HEK293T (cell line): ENCODE measurements at regions not wholly inside any gene's neighbourhood (a gene's known extent, or its start where the extent isn't known, plus 50 kb on each side); places are given as distances from the start of the nearest gene placed in this dataset.

Experiments used
- ARNT ChIP-seq: fragments of 450-650 bp; IDR thresholded peaks from 2 replicates; pipeline ENCODE4 v1.6.1; 2017; ENCODE audit warnings: mild to moderate bottlenecking
- BHLHE40 ChIP-seq: fragments of 450-650 bp; IDR thresholded peaks from 2 replicates; pipeline ENCODE4 v1.6.1; 2016; ENCODE audit warnings: mild to moderate bottlenecking, moderate library complexity, borderline replicate concordance
- ELF4 ChIP-seq: fragments of 450-650 bp; IDR thresholded peaks from 2 replicates; pipeline ENCODE4 v1.6.1; 2017; ENCODE audit warnings: antibody characterized with exemption
- FOXA1 ChIP-seq: fragments of 450-650 bp; IDR thresholded peaks from 2 replicates; pipeline ENCODE4 v1.6.1; 2016; ENCODE audit warnings: mild to moderate bottlenecking
- FOXK2 ChIP-seq: fragments of 450-650 bp; IDR thresholded peaks from 2 replicates; pipeline ENCODE4 v1.6.1; 2016; ENCODE audit warnings: mild to moderate bottlenecking
- FOXM1 ChIP-seq: fragments of 450-650 bp; IDR thresholded peaks from 2 replicates; pipeline ENCODE4 v1.6.1; 2017; ENCODE audit warnings: mild to moderate bottlenecking, borderline replicate concordance
- HDGF ChIP-seq: fragments of 450-650 bp; IDR thresholded peaks from 2 replicates; pipeline ENCODE4 v1.6.1; 2017; ENCODE audit warnings: antibody characterized with exemption, borderline replicate concordance
- LEF1 ChIP-seq: fragments of 450-650 bp; IDR thresholded peaks from 2 replicates; pipeline ENCODE4 v1.6.1; 2017; ENCODE audit warnings: mild to moderate bottlenecking, borderline replicate concordance
- NFRKB ChIP-seq: fragments of 450-650 bp; IDR thresholded peaks from 2 replicates; pipeline ENCODE4 v1.6.1; 2016; ENCODE audit warnings: mild to moderate bottlenecking, moderate library complexity
- SP1 ChIP-seq: fragments of 450-650 bp; IDR thresholded peaks from 2 replicates; pipeline ENCODE4 v1.6.1; 2017
- SUZ12 ChIP-seq: fragments of 450-650 bp; IDR thresholded peaks from 2 replicates; pipeline ENCODE4 v1.6.1; 2016; ENCODE audit warnings: mild to moderate bottlenecking
- TARDBP ChIP-seq: fragments of 450-650 bp; IDR thresholded peaks from 2 replicates; pipeline ENCODE4 v1.6.1; 2016
- ZNF384 ChIP-seq: fragments of 450-650 bp; IDR thresholded peaks from 2 replicates; pipeline ENCODE4 v1.6.1; 2016
- TF ChIP-seq, protein P1 (sequence below): fragments of 450-650 bp; IDR thresholded peaks from 2 replicates; pipeline ENCODE4 v1.6.1; 2016

DNA sequence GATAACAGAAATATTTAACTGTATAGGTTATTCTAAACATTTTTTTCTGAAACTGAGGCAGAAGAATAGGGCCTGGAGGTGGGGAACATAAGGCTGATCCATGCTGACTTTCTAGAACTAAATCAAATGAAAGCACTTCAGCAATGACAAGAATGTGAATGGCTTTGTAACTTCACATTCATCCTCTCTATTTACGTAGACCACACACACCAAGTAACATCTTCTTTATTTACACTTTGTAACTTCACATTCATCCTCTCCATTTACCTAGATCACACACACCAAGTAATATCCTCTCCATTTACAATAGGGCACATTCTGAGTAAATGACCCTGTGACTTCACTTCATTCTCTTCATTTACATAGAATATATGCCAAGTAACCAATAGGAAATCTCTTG, 251.8 kb upstream of the CDH9 start:
- TF ChIP-seq SUZ12, result no peak
- TF ChIP-seq SP1, result no peak
- TF ChIP-seq TARDBP, result no peak
- no peak for TF ChIP-seq FOXA1
- no peak for TF ChIP-seq ARNT
- no peak for TF ChIP-seq NFRKB
- no peak for TF ChIP-seq FOXM1
- no peak for TF ChIP-seq ELF4
- no peak for TF ChIP-seq FOXK2
- TF ChIP-seq HDGF, result no peak
- TF ChIP-seq BHLHE40, result no peak
- TF ChIP-seq, protein P1, sequence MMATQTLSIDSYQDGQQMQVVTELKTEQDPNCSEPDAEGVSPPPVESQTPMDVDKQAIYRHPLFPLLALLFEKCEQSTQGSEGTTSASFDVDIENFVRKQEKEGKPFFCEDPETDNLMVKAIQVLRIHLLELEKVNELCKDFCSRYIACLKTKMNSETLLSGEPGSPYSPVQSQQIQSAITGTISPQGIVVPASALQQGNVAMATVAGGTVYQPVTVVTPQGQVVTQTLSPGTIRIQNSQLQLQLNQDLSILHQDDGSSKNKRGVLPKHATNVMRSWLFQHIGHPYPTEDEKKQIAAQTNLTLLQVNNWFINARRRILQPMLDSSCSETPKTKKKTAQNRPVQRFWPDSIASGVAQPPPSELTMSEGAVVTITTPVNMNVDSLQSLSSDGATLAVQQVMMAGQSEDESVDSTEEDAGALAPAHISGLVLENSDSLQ, result no peak
- TF ChIP-seq ZNF384, result no peak
- no peak for TF ChIP-seq LEF1
